Myocyte (in vitro differentiated cells): ENCODE measurements at regions not wholly inside any gene's neighbourhood (a gene's known extent, or its start where the extent isn't known, plus 50 kb on each side); places are given as distances from the start of the nearest gene placed in this dataset.
"Not testable (repeated sequence)": the region's sequence is repeated elsewhere in the genome, so short reads cannot be mapped to it uniquely, and the experiment has no call there.

Source experiments
- DNase-seq: peaks from one replicate; pipeline ENCODE4 v3.0.0-alpha.2; 2012; ENCODE audit warnings: low read depth

- DNase-seq = no peak
These were observed 792.5 kb downstream of the KCNJ18 start for GRCh38 chr17:22484826-22485225.

- DNase-seq = no peak
These were observed 798.1 kb downstream of the KCNJ18 start for GRCh38 chr17:22490399-22490798.

DNA sequence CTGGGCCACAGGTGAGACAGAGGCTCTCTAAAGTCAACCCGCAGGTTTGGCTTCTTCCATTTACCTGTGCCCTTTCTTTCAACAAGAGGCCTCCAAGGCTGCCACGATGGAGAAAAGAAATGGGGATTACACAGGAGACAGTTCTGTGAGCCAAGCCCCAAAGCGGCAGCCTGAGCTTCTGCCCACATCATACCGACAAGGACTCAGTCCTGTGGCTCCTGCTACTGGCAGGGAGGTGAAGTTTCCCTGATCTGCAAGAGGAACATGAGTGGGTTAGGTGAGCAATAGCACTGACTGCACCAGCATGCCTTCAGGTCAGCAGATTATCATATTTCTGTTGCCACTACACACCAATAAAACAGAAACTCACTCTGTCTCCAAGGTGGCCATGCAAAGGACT lies 800.0 kb downstream of the KCNJ18 start:
- no peak for DNase-seq

GRCh38 chr17:22496450-22496849 lies 804.1 kb downstream of the KCNJ18 start:
- no peak for DNase-seq

DNA sequence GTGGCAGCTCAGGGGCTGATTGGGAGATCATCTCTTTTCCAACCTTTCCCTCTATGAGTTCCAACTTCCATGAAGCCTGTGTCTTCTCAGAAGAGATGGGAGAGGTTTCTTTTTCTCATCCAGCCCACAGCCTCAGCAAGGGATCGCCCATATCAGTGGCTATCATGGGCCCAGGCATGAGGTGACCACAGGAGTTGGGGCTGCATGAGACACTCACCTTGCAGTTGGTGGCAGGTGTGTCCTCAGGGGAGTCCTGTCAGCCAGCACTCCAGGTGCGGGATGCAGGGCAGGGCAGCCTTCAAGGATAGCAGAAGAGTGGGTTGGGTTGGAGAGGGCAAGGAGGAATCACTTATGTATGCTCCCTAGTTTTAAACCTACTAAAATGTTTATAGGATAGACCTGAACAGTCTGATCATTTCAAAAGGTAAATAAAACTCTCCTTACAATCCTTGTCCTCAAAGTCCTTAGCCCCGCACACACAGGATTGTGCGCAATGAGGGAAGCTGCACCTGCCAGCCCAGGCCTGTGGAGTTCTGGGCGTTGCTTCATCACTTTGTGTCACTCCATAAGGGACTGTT lies 811.1 kb downstream of the KCNJ18 start:
- DNase-seq = no peak

GRCh38 chr17:22505660-22506059 lies 813.3 kb downstream of the KCNJ18 start:
- DNase-seq = no peak

- DNase-seq = no peak
These were observed 813.9 kb downstream of the KCNJ18 start for GRCh38 chr17:22506231-22506630.

- no peak for DNase-seq
These were observed 814.5 kb downstream of the KCNJ18 start for GRCh38 chr17:22506861-22507260.

DNA sequence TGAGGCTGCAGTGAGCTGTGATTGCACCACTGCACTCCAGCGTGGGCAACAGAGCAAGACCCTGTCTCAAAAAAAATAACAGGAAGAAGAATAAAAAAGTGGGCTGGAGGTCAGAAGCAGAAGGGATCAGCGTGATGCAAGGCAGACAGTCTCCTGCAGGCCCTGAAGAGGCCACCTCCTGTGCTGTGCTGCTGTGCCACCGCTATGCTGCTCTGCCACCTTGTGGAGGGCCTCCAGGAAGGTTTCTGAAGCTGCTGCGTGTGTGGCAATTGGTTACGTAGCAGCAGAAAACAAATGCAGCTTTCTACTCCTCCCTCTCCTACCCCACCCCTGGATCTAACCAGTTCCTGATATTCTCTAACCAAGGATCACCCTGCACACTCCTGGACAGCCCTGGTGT lies 815.5 kb downstream of the KCNJ18 start:
- no peak for DNase-seq

GRCh38 chr17:22510504-22510903 lies 818.2 kb downstream of the KCNJ18 start:
- no peak for DNase-seq

DNA sequence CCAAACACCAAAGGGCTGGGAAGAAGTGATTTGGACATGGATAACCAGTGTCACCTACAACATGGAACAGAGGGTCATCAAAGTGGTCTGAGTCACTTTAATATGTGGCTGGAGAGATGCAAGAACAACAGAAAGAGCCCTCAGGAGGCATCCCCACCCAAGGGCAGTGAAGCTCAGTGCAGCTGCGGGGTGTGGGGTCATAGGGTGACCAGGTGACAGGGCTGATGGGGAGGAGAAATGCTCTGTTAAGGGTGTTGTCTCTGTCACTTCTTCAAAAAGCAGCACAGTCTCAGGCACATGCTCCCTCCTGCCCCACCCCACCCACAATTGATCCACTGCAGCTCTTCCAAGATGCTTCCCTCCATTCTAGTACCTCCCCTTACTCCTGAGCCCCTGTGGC lies 819.1 kb downstream of the KCNJ18 start:
- no peak for DNase-seq

DNA sequence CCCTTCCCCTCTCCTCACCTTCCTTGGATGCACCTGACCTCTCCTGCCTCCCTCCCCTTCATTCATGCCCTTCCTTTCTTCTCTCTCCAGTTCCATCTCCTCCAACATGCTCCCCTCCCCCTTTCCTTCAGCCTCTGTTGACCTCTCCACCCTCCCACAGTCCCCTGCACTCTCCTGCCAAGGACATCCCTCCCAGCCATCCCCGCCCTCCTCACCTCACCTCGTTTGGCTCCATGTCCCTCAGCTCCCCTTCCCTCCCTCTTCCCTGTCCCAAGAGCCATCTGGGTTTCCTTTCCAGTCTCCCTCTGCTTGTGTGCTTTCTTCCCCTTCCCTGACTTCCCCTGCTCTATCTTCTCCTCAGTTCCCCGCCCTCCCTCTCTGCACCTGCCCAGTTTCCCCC lies 819.7 kb downstream of the KCNJ18 start:
- DNase-seq = no peak

GRCh38 chr17:22512506-22512905 lies 820.2 kb downstream of the KCNJ18 start:
- DNase-seq = no peak

GRCh38 chr17:22512997-22513538 lies 820.7 kb downstream of the KCNJ18 start:
- DNase-seq = no peak

- DNase-seq = no peak
These were observed 822.0 kb downstream of the KCNJ18 start for GRCh38 chr17:22514315-22514714.

DNA sequence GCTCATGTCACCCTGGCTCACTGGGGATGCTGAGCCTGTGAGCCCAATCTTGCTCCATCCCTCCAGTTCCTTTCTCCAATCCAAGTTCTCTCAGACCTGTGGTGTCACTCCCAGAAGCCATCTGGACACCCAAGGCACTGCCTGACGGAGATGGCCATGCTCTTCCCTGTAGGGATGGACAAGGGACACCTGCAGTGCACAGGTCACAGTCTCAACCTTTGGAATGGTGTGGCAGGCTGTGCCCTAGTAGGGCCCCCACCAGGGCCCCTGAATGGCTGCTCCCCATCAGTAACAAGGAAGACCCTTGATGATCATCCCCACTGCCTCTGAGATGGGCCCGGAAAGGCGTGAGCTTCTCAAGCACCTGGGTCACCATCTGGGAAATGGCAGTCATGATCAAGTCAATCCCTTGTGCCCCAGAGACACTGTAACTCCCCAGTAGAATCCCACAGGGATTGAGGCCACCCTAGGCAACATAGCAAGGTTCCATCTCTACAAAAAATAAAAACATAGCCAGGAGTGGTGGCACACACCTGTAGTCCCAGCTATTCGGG lies 822.5 kb downstream of the KCNJ18 start:
- DNase-seq = no peak

GRCh38 chr17:22515599-22515998 lies 823.3 kb downstream of the KCNJ18 start:
- no peak for DNase-seq

DNA sequence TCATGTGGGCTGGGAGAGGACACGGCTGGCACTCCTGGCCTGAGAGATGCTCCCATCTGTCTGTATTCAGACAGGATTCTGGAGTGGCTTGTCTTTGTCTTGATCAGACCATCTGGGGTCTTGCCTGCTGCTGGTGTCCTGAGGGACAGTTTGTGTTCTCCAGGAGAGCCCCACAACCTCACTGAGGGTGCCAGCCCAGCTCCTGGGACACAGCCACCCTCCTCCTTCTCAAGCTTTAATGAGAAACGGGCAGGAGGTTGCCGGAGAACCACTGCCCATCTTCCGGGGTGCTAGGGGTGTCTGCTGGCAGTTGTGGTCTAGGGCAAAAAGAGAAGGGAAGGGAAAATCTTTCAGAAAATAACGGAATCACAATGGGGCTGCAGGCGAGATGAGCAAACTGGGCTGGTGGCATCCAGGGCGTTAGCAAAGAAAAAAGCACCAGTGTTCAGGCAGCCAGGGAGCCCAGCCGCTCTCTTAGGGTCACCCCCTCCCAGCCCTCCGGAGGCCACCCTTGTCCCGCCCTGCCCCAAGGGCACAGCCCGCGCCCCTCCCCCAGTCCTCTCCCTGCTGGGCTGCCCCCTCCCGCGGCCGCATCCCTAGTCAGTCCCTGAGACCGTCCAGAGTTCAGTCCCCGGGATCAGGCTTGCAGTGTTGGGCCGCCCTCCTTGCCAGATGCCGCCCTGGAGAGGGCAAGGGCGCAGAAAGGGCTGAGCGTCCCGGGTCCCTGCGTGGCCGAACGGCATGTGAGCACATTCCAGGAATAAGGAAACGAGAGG lies 824.7 kb downstream of the KCNJ18 start:
- DNase-seq = no peak

DNA sequence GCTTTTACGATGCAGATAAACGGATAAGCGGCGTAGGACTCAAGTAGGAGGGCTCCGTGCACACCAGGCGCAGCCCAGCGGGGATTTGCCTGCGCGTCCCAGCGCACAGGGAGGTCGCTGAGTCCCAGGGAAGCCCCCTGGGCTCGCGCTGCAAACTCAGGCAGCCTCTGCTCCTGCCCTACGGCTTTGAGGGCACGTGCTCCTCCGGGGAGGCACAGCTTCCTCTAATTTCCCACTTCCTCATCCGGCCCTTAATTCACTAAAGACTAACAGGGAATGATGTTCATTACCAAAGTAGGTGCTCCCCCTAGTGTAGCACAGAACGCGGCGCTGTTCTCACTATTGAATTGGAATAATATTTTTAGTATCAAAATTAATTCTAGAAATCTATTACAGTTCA lies 825.4 kb downstream of the KCNJ18 start:
- DNase-seq = no peak

DNA sequence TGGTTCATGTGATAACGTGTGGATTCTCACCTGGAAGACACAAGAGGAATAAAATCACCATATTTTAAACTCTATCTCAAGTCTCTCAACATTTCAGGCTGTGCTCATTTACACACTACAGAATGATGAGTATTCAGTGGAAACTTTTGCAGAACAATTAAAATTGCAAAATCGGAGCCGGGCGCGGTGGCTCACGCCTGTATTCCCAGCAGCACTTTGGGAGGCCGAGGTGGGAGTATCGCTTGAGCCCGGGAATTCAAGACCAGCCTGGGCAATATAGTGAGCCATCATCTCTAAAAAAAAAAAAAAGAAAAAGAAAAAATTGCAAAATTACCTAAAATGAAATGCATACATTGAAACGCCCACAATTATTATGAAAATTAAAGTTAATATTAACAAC lies 825.9 kb downstream of the KCNJ18 start:
- DNase-seq = no peak

DNA sequence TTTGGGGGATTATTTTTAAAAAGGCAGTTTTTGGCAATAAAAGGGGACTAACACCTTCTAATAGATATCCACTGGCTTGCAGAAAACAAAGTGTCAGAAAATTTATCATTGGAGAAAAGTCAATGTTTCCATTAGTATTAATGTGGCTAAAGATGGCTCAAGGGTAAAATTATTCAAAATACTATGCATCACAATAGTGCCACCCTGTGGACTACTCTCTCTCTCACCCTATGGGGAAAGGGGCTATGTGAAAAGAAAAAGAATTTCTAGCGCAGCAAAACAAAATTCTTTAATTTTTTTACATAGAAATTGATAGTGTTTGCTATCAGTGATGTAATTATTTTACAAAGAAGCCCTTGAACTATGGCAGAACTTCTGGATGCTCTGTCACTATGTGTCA lies 856.5 kb downstream of the KCNJ18 start:
- DNase-seq = not testable (repeated sequence)

DNA sequence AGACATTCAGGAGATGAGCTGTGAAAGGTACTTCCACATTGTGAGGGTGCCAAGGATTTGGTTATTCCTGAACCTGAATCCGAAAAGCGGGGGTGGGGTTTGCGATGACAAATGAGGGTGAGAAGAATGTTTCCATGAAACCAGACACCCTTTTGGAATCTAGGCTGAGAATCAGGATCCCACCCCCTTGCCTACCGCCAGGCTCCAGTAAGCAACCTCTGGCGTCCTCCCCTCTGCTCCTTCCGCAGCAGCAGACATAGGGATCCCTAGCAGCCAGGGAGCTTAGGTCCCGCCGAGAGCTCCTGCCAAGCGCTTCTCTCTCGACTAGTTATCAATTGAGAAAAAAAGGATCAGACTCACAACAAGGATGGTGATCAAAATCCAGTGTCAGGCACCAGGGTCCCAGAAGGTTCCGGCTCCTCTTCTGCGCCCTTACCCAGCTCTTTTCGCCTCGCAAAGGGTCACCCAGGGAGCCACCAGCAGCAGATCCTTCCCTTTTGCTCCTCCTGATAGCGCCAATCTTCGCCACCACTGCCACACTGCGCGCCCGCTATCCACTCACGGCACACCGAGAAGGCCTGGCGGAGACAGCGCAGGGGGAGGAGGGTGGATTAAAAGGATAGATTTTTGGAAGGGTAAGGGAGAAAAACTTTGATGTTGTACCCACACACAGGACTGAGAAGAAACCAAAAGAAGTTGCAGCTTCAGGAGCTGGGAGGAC lies 859.5 kb downstream of the KCNJ18 start:
- DNase-seq = not testable (repeated sequence)
